IPS-NIHi11 (cell line): ENCODE measurements at regions not wholly inside any gene's neighbourhood (a gene's known extent, or its start where the extent isn't known, plus 50 kb on each side); places are given as distances from the start of the nearest gene placed in this dataset.
"Not testable (repeated sequence)": the region's sequence is repeated elsewhere in the genome, so short reads cannot be mapped to it uniquely, and the experiment has no call there.

Experiments
- DNase-seq: peaks from one replicate; pipeline ENCODE4 v3.0.0; 2012; ENCODE audit warnings: mixed read lengths, low spot score

GRCh38 chr3:137300703-137301102, 342.9 kb downstream of the IL20RB start:
- DNase-seq: no peak

GRCh38 chr3:137304313-137305056, 346.7 kb downstream of the IL20RB start:
- no peak for DNase-seq

GRCh38 chr3:137324114-137324513, 366.3 kb downstream of the IL20RB start:
- no peak for DNase-seq

- DNase-seq: no peak
Measured at GRCh38 chr3:137325170-137325569, 367.4 kb downstream of the IL20RB start.

- no peak for DNase-seq
Measured at GRCh38 chr3:137325934-137326333, 368.2 kb downstream of the IL20RB start.

- DNase-seq: no peak
Measured at GRCh38 chr3:137329594-137329993, 371.8 kb downstream of the IL20RB start.

- no peak for DNase-seq
Measured at GRCh38 chr3:137330246-137330645, 372.5 kb downstream of the IL20RB start.

- DNase-seq: no peak
Measured at GRCh38 chr3:137332297-137332696, 374.5 kb downstream of the IL20RB start.

GRCh38 chr3:137335478-137335877, 377.7 kb downstream of the IL20RB start:
- no peak for DNase-seq

- DNase-seq: not testable (repeated sequence)
Measured at GRCh38 chr3:137338400-137338799, 380.6 kb downstream of the IL20RB start.

GRCh38 chr3:137343283-137343682, 385.5 kb downstream of the IL20RB start:
- no peak for DNase-seq

GRCh38 chr3:137347132-137347531, 389.3 kb downstream of the IL20RB start:
- DNase-seq: peak; percentile 37

- no peak for DNase-seq
Measured at GRCh38 chr3:137347817-137348368, 390.1 kb downstream of the IL20RB start.

- DNase-seq: no peak
Measured at GRCh38 chr3:137348936-137349335, 391.2 kb downstream of the IL20RB start.

GRCh38 chr3:137349557-137350348, 392.0 kb downstream of the IL20RB start:
- DNase-seq: no peak

GRCh38 chr3:137360531-137361201, 402.9 kb downstream of the IL20RB start:
- DNase-seq: no peak

- DNase-seq: no peak
Measured at GRCh38 chr3:137382005-137382594, 382.0 kb upstream of the SOX14 start.

GRCh38 chr3:137385922-137386321, 378.2 kb upstream of the SOX14 start:
- DNase-seq: no peak

- DNase-seq: peak; percentile 8
Measured at GRCh38 chr3:137409584-137409983, 354.5 kb upstream of the SOX14 start.

- DNase-seq: no peak
Measured at GRCh38 chr3:137410028-137410427, 354.1 kb upstream of the SOX14 start.

GRCh38 chr3:137420198-137420995, 343.7 kb upstream of the SOX14 start:
- no peak for DNase-seq
